SK-N-MC (cell line): ENCODE measurements at regions not wholly inside any gene's neighbourhood (a gene's known extent, or its start where the extent isn't known, plus 50 kb on each side); places are given as distances from the start of the nearest gene placed in this dataset.
"Not testable (repeated sequence)": the region's sequence is repeated elsewhere in the genome, so short reads cannot be mapped to it uniquely, and the experiment has no call there.

Experiments used
- DNase-seq: peaks from one replicate; pipeline ENCODE4 v3.0.0-alpha.2; 2011; ENCODE audit warnings: low read depth, low spot score
- H3K27ac ChIP-seq: fragments of 200-600 bp; sonication (generic); 2 replicates; pipeline ENCODE4 v1.5.1; 2016; ENCODE audit warnings: mixed run types
- H3K36me3 ChIP-seq: fragments of 200-600 bp; sonication (generic); 2 replicates; pipeline ENCODE4 v1.6.1; 2017; ENCODE audit warnings: antibody characterized with exemption, low read length, mixed read lengths; ENCODE audit not compliant: insufficient read depth
- H3K4me3 ChIP-seq: fragments of 200-600 bp; sonication (generic); 2 replicates; pipeline ENCODE4 v1.5.1; 2016
- H3K9ac ChIP-seq: fragments of 200-600 bp; sonication (generic); 2 replicates; pipeline ENCODE4 v1.8.0; 2017; ENCODE audit warnings: mixed run types, mixed read lengths; ENCODE audit not compliant: insufficient read length
- H3K9me3 ChIP-seq: fragments of 200-600 bp; sonication (generic); 2 replicates; pipeline ENCODE4 v1.6.1; 2017; ENCODE audit warnings: low read depth, mild to moderate bottlenecking, antibody characterized with exemption, low read length, moderate library complexity, mixed read lengths
- EZH2 ChIP-seq: fragments of 200-600 bp; sonication (generic); IDR thresholded peaks from one replicate; pipeline ENCODE4 v1.6.1; 2017; ENCODE audit warnings: antibody characterized with exemption
- FOXP2 ChIP-seq: optimal IDR thresholded peaks from 2 replicates; pipeline ENCODE3; 2011; ENCODE audit warnings: mild to moderate bottlenecking, moderate library complexity; ENCODE audit not compliant: insufficient read depth; ENCODE audit errors: extremely low read length, control extremely low read depth
- POLR2AphosphoS5 ChIP-seq: IDR thresholded peaks from 2 replicates; pipeline ENCODE4 v1.6.1; 2012; ENCODE audit warnings: mild to moderate bottlenecking, low read depth, low read length, borderline replicate concordance

DNA sequence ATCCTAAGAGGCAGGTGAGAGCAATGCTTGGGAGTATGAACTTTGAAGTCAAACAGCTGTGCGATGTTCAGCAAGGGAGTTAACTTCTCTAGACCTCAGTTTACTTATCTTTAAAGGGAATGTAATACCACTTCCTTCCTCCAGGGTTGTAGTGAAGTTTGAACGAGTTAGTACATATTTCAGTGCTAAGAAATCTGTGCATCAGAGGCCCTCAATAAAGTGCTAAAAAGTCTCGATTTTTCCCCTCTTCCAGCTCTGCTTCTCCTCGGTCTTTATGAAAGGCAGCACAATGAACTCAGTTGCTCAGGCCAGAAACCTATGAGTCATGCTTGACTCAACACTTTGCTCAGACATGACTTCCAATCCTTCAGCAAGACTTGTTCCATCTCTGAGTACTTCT is 418.9 kb downstream of the MDFIC start:
- no peaks in the 10 kb centered on the region for H3K36me3 ChIP-seq
- no peak overlapping the region for H3K4me3 ChIP-seq
- TF ChIP-seq EZH2 (no peak), POLR2AphosphoS5 (no peak), FOXP2 (no peak)
- no peak overlapping the region for H3K9ac ChIP-seq
- H3K9me3 ChIP-seq = no peaks in the 10 kb centered on the region
- no peak overlapping the region for H3K27ac ChIP-seq
- no peak for DNase-seq

- no peak for TF ChIP-seq POLR2AphosphoS5
- TF ChIP-seq FOXP2 = no peak
- TF ChIP-seq EZH2 = no peak
- Histone ChIP-seq H3K4me3 (no peak overlapping the region), H3K9me3 (no peaks in the 10 kb centered on the region), H3K36me3 (no peaks in the 10 kb centered on the region), H3K27ac (no peak overlapping the region), H3K9ac (no peak overlapping the region)
- no peak for DNase-seq
Measured at GRCh38 chr7:115338016-115338415, 416.1 kb downstream of the MDFIC start.

DNA sequence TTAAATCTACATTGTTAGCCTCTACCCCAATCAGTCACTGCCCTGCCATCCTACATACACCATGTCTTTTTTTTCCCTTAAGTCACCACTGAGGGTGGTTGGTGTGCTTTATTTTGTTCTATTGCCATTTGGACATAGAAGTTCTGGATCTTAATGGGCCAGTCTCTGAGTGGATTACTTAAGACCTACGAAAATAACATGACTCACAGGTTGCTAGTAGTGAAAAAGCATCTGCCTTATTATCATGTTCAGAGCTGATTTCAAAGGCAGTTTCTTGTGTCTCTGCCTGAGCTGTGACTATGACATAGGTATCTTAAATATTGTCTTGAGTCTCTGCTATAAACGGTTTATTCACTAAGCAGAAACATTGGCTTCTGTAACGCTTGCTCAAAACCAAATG is 410.8 kb downstream of the MDFIC start:
- TF ChIP-seq POLR2AphosphoS5 (no peak), FOXP2 (no peak), EZH2 (no peak)
- DNase-seq = no peak
- H3K27ac ChIP-seq = no peak overlapping the region
- no peak overlapping the region for H3K4me3 ChIP-seq
- H3K9me3 ChIP-seq = no peaks in the 10 kb centered on the region
- no peak overlapping the region for H3K9ac ChIP-seq
- no peaks in the 10 kb centered on the region for H3K36me3 ChIP-seq

DNA sequence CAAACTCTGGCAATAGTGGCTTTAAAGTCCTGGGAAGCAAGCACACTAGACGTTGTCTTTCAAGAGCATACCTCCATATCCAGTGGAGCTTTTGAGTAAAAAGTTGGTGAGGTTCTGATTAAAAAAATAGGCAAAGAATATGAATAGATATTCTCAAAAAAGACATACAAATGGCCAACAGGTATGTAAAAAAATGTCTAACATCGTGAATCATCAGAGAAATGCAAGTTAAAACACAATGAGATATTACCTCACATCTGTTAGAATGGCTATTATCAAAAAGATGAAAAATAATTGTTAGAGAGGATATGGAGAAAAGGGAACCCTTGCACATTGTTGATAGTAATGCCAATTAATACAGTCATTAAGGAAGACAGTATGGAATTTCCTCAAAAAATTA is 407.1 kb downstream of the MDFIC start:
- H3K9me3 ChIP-seq = no peaks in the 10 kb centered on the region
- TF ChIP-seq FOXP2 = no peak
- TF ChIP-seq EZH2 = no peak
- no peak for TF ChIP-seq POLR2AphosphoS5
- no peak for DNase-seq
- no peaks in the 10 kb centered on the region for H3K36me3 ChIP-seq
- H3K4me3 ChIP-seq = no peak overlapping the region
- H3K27ac ChIP-seq = no peak overlapping the region
- H3K9ac ChIP-seq = no peak overlapping the region

GRCh38 chr7:115328018-115328417 is 406.1 kb downstream of the MDFIC start:
- H3K27ac ChIP-seq = no peak overlapping the region
- no peaks in the 10 kb centered on the region for H3K36me3 ChIP-seq
- no peak overlapping the region for H3K4me3 ChIP-seq
- no peak overlapping the region for H3K9ac ChIP-seq
- H3K9me3 ChIP-seq = no peaks in the 10 kb centered on the region
- no peak for DNase-seq
- TF ChIP-seq POLR2AphosphoS5 = no peak
- no peak for TF ChIP-seq FOXP2
- no peak for TF ChIP-seq EZH2

GRCh38 chr7:115327326-115327725 is 405.4 kb downstream of the MDFIC start:
- Histone ChIP-seq H3K36me3 (no peaks in the 10 kb centered on the region), H3K9ac (no peak overlapping the region), H3K27ac (no peak overlapping the region), H3K9me3 (no peaks in the 10 kb centered on the region), H3K4me3 (no peak overlapping the region)
- no peak for DNase-seq
- TF ChIP-seq POLR2AphosphoS5 (no peak), EZH2 (no peak), FOXP2 (no peak)

DNA sequence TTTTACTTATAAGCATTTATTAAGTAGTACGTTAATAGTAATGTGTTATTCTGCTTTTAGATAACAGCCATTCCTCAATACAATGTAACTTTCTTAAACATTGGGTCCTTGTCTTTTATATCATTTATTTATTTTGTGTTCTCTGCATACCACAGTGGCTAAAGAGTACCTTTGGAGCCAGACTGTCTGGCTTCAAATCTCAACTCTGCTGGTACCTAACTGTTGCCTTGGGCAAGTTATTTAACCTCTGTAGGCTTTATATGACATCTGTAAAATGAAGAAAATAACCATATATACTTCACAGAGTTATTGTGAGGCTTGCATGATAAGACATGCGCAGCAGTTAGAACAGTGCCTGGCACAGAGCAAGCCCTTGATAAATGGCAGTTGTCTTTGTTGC is 397.6 kb downstream of the MDFIC start:
- DNase-seq = no peak
- TF ChIP-seq EZH2 (no peak), FOXP2 (no peak), POLR2AphosphoS5 (no peak)

GRCh38 chr7:115310316-115310715 is 388.4 kb downstream of the MDFIC start:
- not testable (repeated sequence) for H3K9ac ChIP-seq, H3K4me3 ChIP-seq, H3K9me3 ChIP-seq, H3K36me3 ChIP-seq, DNase-seq, H3K27ac ChIP-seq

More for the DNA sequence above, 397.6 kb downstream of the MDFIC start:
- Histone ChIP-seq H3K36me3 (no peaks in the 10 kb centered on the region), H3K4me3 (no peak overlapping the region), H3K9me3 (no peaks in the 10 kb centered on the region), H3K9ac (no peak overlapping the region), H3K27ac (no peak overlapping the region)

- Histone ChIP-seq H3K9me3 (no peaks in the 10 kb centered on the region), H3K4me3 (peak overlapping the region; percentile 30), H3K36me3 (no peaks in the 10 kb centered on the region), H3K27ac (peak overlapping the region; percentile 27; the same call in 1 of the 2 replicates), H3K9ac (no peak overlapping the region)
- peak; percentile 57 for DNase-seq
- TF ChIP-seq POLR2AphosphoS5 (no peak; the same call in 1 of the 2 replicates), FOXP2 (no peak), EZH2 (no peak)
Measured at GRCh38 chr7:115306586-115306985, 384.7 kb downstream of the MDFIC start.
